GM21528 (cell line): ENCODE measurements at regions not wholly inside any gene's neighbourhood (a gene's known extent, or its start where the extent isn't known, plus 50 kb on each side); places are given as distances from the start of the nearest gene placed in this dataset.

Source experiments
- ATAC-seq: cut with Tn5 transposase; IDR thresholded peaks from one replicate; pipeline ENCODE4 v1.9.1; 2021; ENCODE audit warnings: mild to moderate bottlenecking, moderate library complexity; ENCODE audit not compliant: unreplicated experiment, low FRiP score

GRCh38 chr2:212945526-212945925 lies 205.9 kb downstream of the IKZF2 start:
- ATAC-seq, result no peak

- no peak for ATAC-seq
These were observed 208.1 kb downstream of the IKZF2 start for GRCh38 chr2:212943351-212943750.

- no peak for ATAC-seq
These were observed 210.1 kb downstream of the IKZF2 start for GRCh38 chr2:212941361-212941760.

GRCh38 chr2:212940816-212941215 lies 210.6 kb downstream of the IKZF2 start:
- no peak for ATAC-seq

- no peak for ATAC-seq
These were observed 211.5 kb downstream of the IKZF2 start for GRCh38 chr2:212939777-212940531.

- no peak for ATAC-seq
These were observed 213.1 kb downstream of the IKZF2 start for GRCh38 chr2:212938144-212938793.

GRCh38 chr2:212936572-212936971 lies 214.8 kb downstream of the IKZF2 start:
- ATAC-seq, result no peak

GRCh38 chr2:212935752-212936151 lies 215.7 kb downstream of the IKZF2 start:
- ATAC-seq, result no peak

GRCh38 chr2:212931271-212931670 lies 220.1 kb downstream of the IKZF2 start:
- ATAC-seq, result no peak

GRCh38 chr2:212930556-212931260 lies 220.7 kb downstream of the IKZF2 start:
- ATAC-seq, result no peak

GRCh38 chr2:212929971-212930370 lies 221.4 kb downstream of the IKZF2 start:
- ATAC-seq, result no peak

- ATAC-seq, result no peak
These were observed 222.3 kb downstream of the IKZF2 start for GRCh38 chr2:212929116-212929515.

- ATAC-seq, result no peak
These were observed 222.7 kb downstream of the IKZF2 start for GRCh38 chr2:212928681-212929080.

- ATAC-seq, result no peak
These were observed 224.5 kb downstream of the IKZF2 start for GRCh38 chr2:212926940-212927339.

GRCh38 chr2:212923393-212923792 lies 228.0 kb downstream of the IKZF2 start:
- ATAC-seq, result no peak

GRCh38 chr2:212922701-212923100 lies 228.7 kb downstream of the IKZF2 start:
- no peak for ATAC-seq

GRCh38 chr2:212921711-212922110 lies 229.7 kb downstream of the IKZF2 start:
- ATAC-seq, result no peak

GRCh38 chr2:212921061-212921460 lies 230.4 kb downstream of the IKZF2 start:
- no peak for ATAC-seq

- no peak for ATAC-seq
These were observed 232.2 kb downstream of the IKZF2 start for GRCh38 chr2:212919238-212919637.

- no peak for ATAC-seq
These were observed 233.1 kb downstream of the IKZF2 start for GRCh38 chr2:212918336-212918735.

- ATAC-seq, result no peak
These were observed 236.2 kb downstream of the IKZF2 start for GRCh38 chr2:212915121-212915782.
